HCT116 (cell line): ENCODE measurements at regions not wholly inside any gene's neighbourhood (a gene's known extent, or its start where the extent isn't known, plus 50 kb on each side); places are given as distances from the start of the nearest gene placed in this dataset.

Experiments used
- ATAC-seq: fragments of 200-7000 bp; cut with Tn5 transposase; 2 replicates; pipeline ENCODE4 v1.9.1; 2020; ENCODE audit warnings: mild to moderate bottlenecking, moderate library complexity
- BruUV-seq: library from RNA; stranded (reverse); fragments of 400-500 nt; replicated peaks from 2 replicates; lab custom pipeline; 2021; lab: Mats Ljungman, UMichigan
- CTCF ChIA-PET: fragments of 300-600 bp; sonication (Branson Sonifier 250); formaldehyde crosslinking; loops from one replicate; lab custom pipeline; 2021; ENCODE audit warnings: antibody characterized with exemption; lab: Charles Lee
- POLR2A ChIA-PET: fragments of 300-600, 350-600 bp; sonication (Branson Sonifier 250); formaldehyde crosslinking; loops from one replicate; lab custom pipeline; 2021; ENCODE audit warnings: antibody characterized with exemption; lab: Charles Lee
- RAD21 ChIA-PET, 2 experiments: fragments of 300-600 bp; sonication (Branson Sonifier 250); formaldehyde crosslinking; loops; one replicate each; lab custom pipeline; 2023; ENCODE audit warnings: low total read pairs in 2 of 2; ENCODE audit not compliant: uncharacterized antibody in 2 of 2, unreplicated experiment in 2 of 2, low non-redundant PET in 1 of 2; lab: Charles Lee
- DNase-seq: peaks from one replicate; pipeline ENCODE4 v3.0.0-alpha.2; 2010; ENCODE audit warnings: low read depth, low spot score
- H2AFZ ChIP-seq: fragments of 200-600 bp; shearing (Covaris generic), sonication (generic); 2 replicates; pipeline ENCODE4 v1.6.1; 2017; ENCODE audit warnings: low read depth, mixed run types, mixed read lengths, antibody characterized with exemption, low read length; ENCODE audit not compliant: poor library complexity, severe bottlenecking
- H3K27ac ChIP-seq: 2 replicates; pipeline ENCODE4 v1.5.1; 2012; ENCODE audit warnings: low read depth, low read length
- H3K27me3 ChIP-seq: fragments of 200-600 bp; sonication (generic); 2 replicates; pipeline ENCODE4 v1.6.1; 2016; ENCODE audit warnings: mixed run types, low read length, mixed read lengths; ENCODE audit not compliant: insufficient read depth
- H3K36me3 ChIP-seq, 2 experiments: fragments of 200-500 bp in 1 of 2; fragments of 200-600 bp in 1 of 2; sonication (Bioruptor generic) in 1 of 2; sonication (generic) in 1 of 2; 2 replicates each; pipeline versions ENCODE4 v1.5.1 to v1.6.1; 2014 to 2016; ENCODE audit warnings: low read length in 2 of 2, inconsistent platforms in 1 of 2, mixed read lengths in 1 of 2, mixed run types in 1 of 2; ENCODE audit not compliant: insufficient read depth in 2 of 2, control insufficient read depth in 1 of 2
- H3K4me1 ChIP-seq, 2 experiments: fragments of 200-600 bp in 1 of 2; sonication (generic) in 1 of 2; 2 replicates each; pipeline versions ENCODE4 v1.5.1 to v1.6.1; 2012 to 2017; ENCODE audit warnings: low read length in 2 of 2, inconsistent platforms in 1 of 2, mild to moderate bottlenecking in 1 of 2, mixed read lengths in 1 of 2, mixed run types in 1 of 2, moderate library complexity in 1 of 2; ENCODE audit not compliant: insufficient read depth in 2 of 2, control insufficient read depth in 1 of 2
- H3K4me2 ChIP-seq: fragments of 200-600 bp; sonication (generic); 2 replicates; pipeline ENCODE4 v1.6.1; 2017; ENCODE audit warnings: mixed run types, low read length, mixed read lengths
- H3K4me3 ChIP-seq, 2 experiments: fragments of 200-600 bp in 1 of 2; sonication (generic) in 1 of 2; replicated peaks in 1 of 2; 2 replicates each; pipeline ENCODE4 v1.5.1; 2011 to 2016; ENCODE audit warnings: low read length in 2 of 2, control low read depth in 1 of 2, low read depth in 1 of 2, mild to moderate bottlenecking in 1 of 2, mixed read lengths in 1 of 2, mixed run types in 1 of 2
- H3K79me2 ChIP-seq: fragments of 200-600 bp; sonication (generic); 2 replicates; pipeline ENCODE4 v1.6.1; 2017; ENCODE audit warnings: mild to moderate bottlenecking, mixed run types, low read length, moderate library complexity, mixed read lengths; ENCODE audit not compliant: insufficient read depth
- H3K9ac ChIP-seq: fragments of 200-600 bp; sonication (generic); 2 replicates; pipeline ENCODE4 v1.6.1; 2016; ENCODE audit warnings: low read length, mixed read lengths
- H3K9me2 ChIP-seq: fragments of 200-600 bp; sonication (generic), shearing (Covaris generic); 2 replicates; pipeline ENCODE4 v1.6.1; 2017; ENCODE audit warnings: mixed run types, mild to moderate bottlenecking, moderate library complexity; ENCODE audit not compliant: insufficient read depth
- H3K9me3 ChIP-seq, 2 experiments: fragments of 200-500 bp in 1 of 2; fragments of 200-600 bp in 1 of 2; sonication (Bioruptor generic) in 1 of 2; sonication (generic) in 1 of 2; 2 replicates each; pipeline ENCODE4 v1.6.1; 2014 to 2017; ENCODE audit warnings: low read length in 2 of 2, mixed read lengths in 2 of 2, inconsistent platforms in 1 of 2, low read depth in 1 of 2, mild to moderate bottlenecking in 1 of 2, mixed run types in 1 of 2, moderate library complexity in 1 of 2; ENCODE audit not compliant: control insufficient read depth in 1 of 2, insufficient read depth in 1 of 2
- H4K20me1 ChIP-seq: fragments of 200-600 bp; sonication (generic), shearing (Covaris generic); 2 replicates; pipeline ENCODE4 v1.6.1; 2017; ENCODE audit warnings: mixed run types, mild to moderate bottlenecking, moderate library complexity; ENCODE audit not compliant: insufficient read depth
- ATF3 ChIP-seq: IDR thresholded peaks from 2 replicates; pipeline ENCODE4 v1.6.1; 2012
- CTCF ChIP-seq, 3 experiments: fragments of 200-600 bp in 1 of 3; sonication (generic) in 1 of 3; IDR thresholded peaks in 2 of 3; conservative IDR thresholded peaks in 1 of 3; 2 replicates each; pipeline ENCODE4 v1.5.1; 2012 to 2017; ENCODE audit warnings: low read depth in 2 of 3, low read length in 2 of 3, antibody characterized with exemption in 1 of 3, borderline replicate concordance in 1 of 3, control low read depth in 1 of 3, mild to moderate bottlenecking in 1 of 3, mixed read lengths in 1 of 3, mixed run types in 1 of 3, moderate library complexity in 1 of 3; ENCODE audit not compliant: insufficient read depth in 1 of 3
- EGR1 ChIP-seq: IDR thresholded peaks from 2 replicates; pipeline ENCODE4 v1.6.1; 2012; ENCODE audit warnings: low read depth
- ELF1 ChIP-seq: IDR thresholded peaks from 2 replicates; pipeline ENCODE4 v1.6.1; 2012; ENCODE audit warnings: low read depth, borderline replicate concordance
- EZH2 ChIP-seq: fragments of 200-600 bp; sonication (generic); IDR thresholded peaks from 2 replicates; pipeline ENCODE4 v1.6.1; 2017; ENCODE audit warnings: antibody characterized with exemption, mixed run types
- FOSL1 ChIP-seq: IDR thresholded peaks from 2 replicates; pipeline ENCODE4 v1.6.1; 2012; ENCODE audit warnings: low read depth
- MAX ChIP-seq: IDR thresholded peaks from 2 replicates; pipeline ENCODE4 v1.6.1; 2012
- POLR2A ChIP-seq: IDR thresholded peaks from 2 replicates; pipeline ENCODE4 v1.7.0; 2011; ENCODE audit warnings: borderline replicate concordance; ENCODE audit not compliant: insufficient read depth, insufficient read length; ENCODE audit errors: extremely low read depth
- RAD21 ChIP-seq: IDR thresholded peaks from 2 replicates; pipeline ENCODE4 v1.6.1; 2012; ENCODE audit warnings: low read depth, mild to moderate bottlenecking
- REST ChIP-seq: IDR thresholded peaks from 2 replicates; pipeline ENCODE4 v1.6.1; 2012; ENCODE audit warnings: low read depth
- SP1 ChIP-seq: IDR thresholded peaks from 2 replicates; pipeline ENCODE4 v1.6.1; 2012; ENCODE audit warnings: low read depth
- SRF ChIP-seq: IDR thresholded peaks from 2 replicates; pipeline ENCODE4 v1.6.1; 2012; ENCODE audit warnings: low read depth
- TCF7L2 ChIP-seq: IDR thresholded peaks from 2 replicates; pipeline ENCODE4 v1.7.0; 2011; ENCODE audit warnings: borderline replicate concordance, inconsistent platforms; ENCODE audit not compliant: insufficient read depth, insufficient read length; ENCODE audit errors: extremely low read depth
- ZBTB33 ChIP-seq: IDR thresholded peaks from 2 replicates; pipeline ENCODE4 v1.6.1; 2011; ENCODE audit warnings: mild to moderate bottlenecking, low read length, moderate library complexity; ENCODE audit not compliant: insufficient replicate concordance; ENCODE audit errors: extremely low read depth
- ZNF274 ChIP-seq: fragments of 200-500 bp; sonication (Bioruptor generic); IDR thresholded peaks from 2 replicates; pipeline ENCODE4 v1.6.1; 2014; ENCODE audit warnings: mild to moderate bottlenecking, low read depth, low read length, inconsistent platforms
- intact Hi-C: fragments of 100-400 bp; cut with micrococcal nuclease; formaldehyde crosslinking; loops from 2 replicates; pipeline ENCODE4 v1.10.0; 2022

- Histone ChIP-seq H3K27me3 (no peaks in the 10 kb centered on the region), H2AFZ (no peak overlapping the region), H3K9ac (no peak overlapping the region), H3K4me3 (no peak overlapping the region), H3K9me2 (no peaks in the 10 kb centered on the region), H3K79me2 (no peaks in the 10 kb centered on the region), H3K27ac (no peak overlapping the region), H3K4me2 (peak overlapping the region; percentile 14; the same call in 1 of the 2 replicates), H4K20me1 (no peaks in the 10 kb centered on the region), H3K4me1 (peaks cover 2 to 11% of the 10 kb centered on the region in 2 experiments; a peak in 1 of 4 replicates), H3K36me3 (no peaks in the 10 kb centered on the region), H3K9me3 (peaks cover 4 to 8% of the 10 kb centered on the region in 2 experiments; a peak in 2 of 4 replicates)
- ChIA-PET CTCF (no interaction called here), POLR2A (no interaction called here), RAD21 (no interaction called here)
- no peak for DNase-seq
- BruUV-seq: no TSS peak
- intact Hi-C loops: no loop called here
- ATAC-seq: no peak
- TF ChIP-seq POLR2A (no peak), ELF1 (no peak), MAX (no peak), ZBTB33 (no peak), FOSL1 (no peak), ZNF274 (no peak), TCF7L2 (no peak), SRF (no peak), SP1 (no peak), RAD21 (no peak), REST (no peak), CTCF (IDR thresholded peaks at IDR 0.05 in 2 of 3, conservative IDR thresholded peaks at IDR 0.05 in 1 of 3; ENCODE audit: borderline replicate concordance in 1 of 3, insufficient read depth in 1 of 3, low read depth in 2 of 3, low read length in 2 of 3) (no peak), EGR1 (no peak), EZH2 (no peak), ATF3 (no peak)
- TF ChIP-seq, all 23 proteins: peak for 0
Observed at GRCh38 chr13:82947683-82948082, 934.6 kb downstream of the SLITRK1 start.
